Fibroblast of mammary gland (primary cell): ENCODE measurements at regions not wholly inside any gene's neighbourhood (a gene's known extent, or its start where the extent isn't known, plus 50 kb on each side); places are given as distances from the start of the nearest gene placed in this dataset.

ENCODE experiments used
- DNase-seq: peaks from one replicate; pipeline ENCODE4 v3.0.0-alpha.2; 2010; ENCODE audit warnings: low read depth
- H3K4me3 ChIP-seq: 2 replicates; pipeline ENCODE4 v1.5.1; 2011; ENCODE audit warnings: low read depth, mild to moderate bottlenecking, low read length, moderate library complexity; ENCODE audit not compliant: control insufficient read depth
- CTCF ChIP-seq: conservative IDR thresholded peaks from 2 replicates; pipeline ENCODE4 v1.5.1; 2011; ENCODE audit warnings: low read depth, low read length, inconsistent platforms; ENCODE audit not compliant: control insufficient read depth, insufficient read depth

DNA sequence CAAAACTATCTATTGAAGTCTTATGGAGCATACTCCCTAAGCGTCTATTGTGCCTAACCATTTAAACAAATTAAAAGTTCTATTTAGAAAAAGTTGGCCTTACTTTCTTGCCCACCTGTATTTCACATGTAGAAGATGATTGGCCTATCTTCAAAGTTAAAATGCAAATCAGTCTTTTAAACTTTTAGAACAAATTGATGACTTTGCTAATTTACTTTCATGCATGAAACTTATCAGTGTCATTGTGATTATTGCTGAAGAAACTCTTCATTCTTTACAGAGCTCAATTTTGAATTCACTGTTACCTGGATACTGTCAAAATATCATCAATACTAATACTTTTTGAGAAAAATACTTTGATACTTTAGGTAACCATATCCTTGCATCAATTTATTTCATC is 216.1 kb downstream of the COX7C start:
- no peak overlapping the region for H3K4me3 ChIP-seq
- no peak for TF ChIP-seq CTCF
- no peak for DNase-seq

DNA sequence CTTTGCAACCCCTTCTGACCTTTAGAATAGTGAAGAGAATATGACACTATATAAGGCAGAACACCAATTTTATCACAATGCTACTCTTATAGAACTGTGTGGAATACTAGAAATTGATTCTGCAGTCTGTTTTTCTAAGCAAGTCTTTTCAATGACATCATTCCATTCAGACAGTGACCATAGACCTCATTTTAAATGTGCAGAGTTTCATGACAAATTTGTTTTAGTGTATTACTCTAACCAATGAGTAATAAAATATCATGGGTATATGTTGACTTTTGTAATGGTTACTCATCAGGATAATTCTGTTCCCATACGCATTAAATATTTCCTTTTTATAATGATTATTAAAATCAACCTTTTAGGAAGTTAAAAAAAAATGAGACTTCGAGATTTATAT is 219.9 kb downstream of the COX7C start:
- DNase-seq, result peak; percentile 14
- TF ChIP-seq CTCF, result no peak

DNA sequence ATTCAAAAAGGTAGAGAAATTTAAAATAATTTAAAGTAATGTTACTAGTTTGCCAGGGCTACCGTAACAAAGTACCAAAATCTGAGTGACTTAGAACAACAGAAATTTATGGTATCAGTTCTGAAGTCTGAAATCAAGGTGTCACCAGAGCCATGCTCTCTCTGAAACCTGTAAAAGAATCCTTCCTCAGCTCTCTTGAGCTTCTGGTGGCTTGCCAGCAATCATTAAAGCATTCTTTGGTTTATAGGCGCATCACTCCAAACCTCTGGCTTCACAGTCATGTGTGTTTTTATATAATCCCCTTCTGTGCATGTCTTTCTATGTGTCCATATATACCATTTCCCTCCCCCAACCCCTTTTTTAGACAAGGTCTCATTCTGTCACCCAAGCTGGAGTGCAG is 220.3 kb downstream of the COX7C start:
- no peak for TF ChIP-seq CTCF
- peak; percentile 1 for DNase-seq

More for the DNA sequence above, 219.9 kb downstream of the COX7C start:
- no peak overlapping the region for H3K4me3 ChIP-seq

DNA sequence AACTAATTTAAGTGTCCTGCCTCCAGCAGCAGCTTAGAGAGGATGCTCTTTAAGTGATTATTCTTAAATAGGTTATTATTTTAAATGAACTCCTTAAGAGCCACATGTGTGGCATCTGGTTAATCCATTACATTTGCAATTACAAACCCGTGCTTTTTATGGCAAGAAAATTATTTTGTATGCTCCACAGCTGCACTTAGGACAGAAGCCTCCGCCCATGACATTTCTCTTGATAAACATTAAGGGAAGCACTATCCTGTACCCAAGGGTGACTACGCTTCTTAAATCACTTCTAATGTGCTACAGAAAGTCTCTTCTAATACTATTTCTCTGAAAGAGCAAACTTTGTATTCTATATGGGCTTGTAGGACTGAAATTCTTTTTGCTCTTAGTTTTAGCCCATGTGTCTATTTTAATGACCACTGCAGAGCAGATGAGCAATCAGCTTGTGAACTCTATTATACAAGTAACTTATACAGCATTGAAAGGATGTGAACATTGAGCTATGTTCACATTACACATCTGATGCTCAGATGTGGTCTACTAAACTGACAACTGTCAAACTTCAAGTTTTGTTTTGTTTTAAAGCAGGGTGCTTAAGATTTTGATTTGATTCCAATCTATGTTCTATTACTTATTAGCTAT is 223.4 kb downstream of the COX7C start:
- H3K4me3 ChIP-seq, result no peak overlapping the region
- TF ChIP-seq CTCF, result no peak
- DNase-seq, result no peak

More for the DNA sequence above, 220.3 kb downstream of the COX7C start:
- no peak overlapping the region for H3K4me3 ChIP-seq

GRCh38 chr5:86858442-86858841 is 240.7 kb downstream of the COX7C start:
- TF ChIP-seq CTCF, result no peak
- H3K4me3 ChIP-seq, result no peak overlapping the region
- DNase-seq, result no peak

GRCh38 chr5:86861512-86861911 is 243.8 kb downstream of the COX7C start:
- DNase-seq, result no peak
- no peak for TF ChIP-seq CTCF
- no peak overlapping the region for H3K4me3 ChIP-seq

DNA sequence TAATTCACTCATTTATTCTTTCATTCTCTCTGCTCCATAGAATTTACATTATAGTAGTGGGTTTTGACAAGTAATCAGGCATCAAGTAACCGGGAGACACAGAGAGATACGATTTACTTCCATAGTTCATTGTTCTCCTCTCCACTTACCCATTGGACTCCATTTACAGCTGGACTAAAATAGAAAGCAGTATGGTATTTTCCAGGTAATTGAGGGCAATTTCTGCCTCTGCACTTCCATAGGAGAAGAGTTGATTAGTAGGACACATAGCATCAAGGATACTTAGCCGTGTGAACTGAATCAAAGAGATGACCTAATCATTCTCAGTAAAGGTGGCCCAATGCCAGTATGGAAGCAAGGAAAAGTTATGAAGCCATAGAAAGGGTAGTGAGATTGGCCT is 244.4 kb downstream of the COX7C start:
- DNase-seq, result no peak
- no peak overlapping the region for H3K4me3 ChIP-seq
- no peak for TF ChIP-seq CTCF
